ENCODE measurements at regions not wholly inside any gene's neighbourhood (a gene's known extent, or its start where the extent isn't known, plus 50 kb on each side); places are given as distances from the start of the nearest gene placed in this dataset.

DNA sequence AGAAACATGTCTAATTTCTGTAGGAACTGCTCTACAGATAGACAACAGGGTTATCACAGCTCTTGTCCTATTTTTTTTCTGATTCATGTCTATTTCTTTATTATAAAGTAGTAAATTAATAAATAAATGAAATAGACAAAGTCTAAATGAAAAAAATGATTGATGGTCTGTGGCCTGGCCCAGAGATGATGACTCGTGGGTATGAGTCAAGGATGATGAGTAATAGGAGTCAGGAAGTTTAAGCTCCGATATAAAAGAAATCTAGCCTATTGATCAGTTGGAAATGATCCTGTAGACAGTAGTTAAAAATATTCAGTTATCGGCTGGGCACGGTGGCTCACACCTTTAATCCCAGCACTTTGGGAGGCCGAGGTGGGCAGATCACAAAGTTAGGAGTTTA, 90.6 kb upstream of the RTL1 start:
- Histone ChIP-seq H2AFZ (ENCODE audit: low read depth, low read length) (no peak overlapping the region), H3K4me2 (ENCODE audit: low read length) (no peak overlapping the region), H3K36me3 (ENCODE audit: insufficient read depth, low read length) (peaks cover 16% of the 10 kb centered on the region), H3K9me3 (ENCODE audit: insufficient read depth, low read depth, low read length) (no peaks in the 10 kb centered on the region), H3K79me2 (ENCODE audit: insufficient read depth, low read length) (peaks cover 6% of the 10 kb centered on the region), H3K27ac (ENCODE audit: low read depth, low read length) (peak overlapping the region; percentile 43), H4K20me1 (ENCODE audit: insufficient read depth, low read length) (peaks cover 5% of the 10 kb centered on the region), H3K4me1 (ENCODE audit: insufficient read depth, low read length) (peaks cover 10% of the 10 kb centered on the region), H3K9ac (ENCODE audit: low read length) (no peak overlapping the region), H3K4me3 (ENCODE audit: insufficient read depth, low read depth, low read length) (no peak overlapping the region), H3K27me3 (ENCODE audit: insufficient read depth, low read length) (no peaks in the 10 kb centered on the region)
- Mint-ChIP-seq H3K9me3 (ENCODE audit: unreplicated experiment) (peaks cover 4% of the 10 kb centered on the region), H3K27me3 (ENCODE audit: low read depth, unreplicated experiment) (no peaks in the 10 kb centered on the region), H3K4me3 (ENCODE audit: unreplicated experiment) (no peak overlapping the region), H3K4me1 (ENCODE audit: low read depth, unreplicated experiment) (peaks cover 27% of the 10 kb centered on the region), H3K27ac (ENCODE audit: unreplicated experiment) (peak overlapping the region; percentile 91), H3K36me3 (ENCODE audit: low read depth, unreplicated experiment) (peaks cover 7% of the 10 kb centered on the region)
- DNase-seq (ENCODE audit: low read depth) (peak; percentile 51), FAIRE-seq (no peak)
- TF ChIP-seq, protein P1, sequence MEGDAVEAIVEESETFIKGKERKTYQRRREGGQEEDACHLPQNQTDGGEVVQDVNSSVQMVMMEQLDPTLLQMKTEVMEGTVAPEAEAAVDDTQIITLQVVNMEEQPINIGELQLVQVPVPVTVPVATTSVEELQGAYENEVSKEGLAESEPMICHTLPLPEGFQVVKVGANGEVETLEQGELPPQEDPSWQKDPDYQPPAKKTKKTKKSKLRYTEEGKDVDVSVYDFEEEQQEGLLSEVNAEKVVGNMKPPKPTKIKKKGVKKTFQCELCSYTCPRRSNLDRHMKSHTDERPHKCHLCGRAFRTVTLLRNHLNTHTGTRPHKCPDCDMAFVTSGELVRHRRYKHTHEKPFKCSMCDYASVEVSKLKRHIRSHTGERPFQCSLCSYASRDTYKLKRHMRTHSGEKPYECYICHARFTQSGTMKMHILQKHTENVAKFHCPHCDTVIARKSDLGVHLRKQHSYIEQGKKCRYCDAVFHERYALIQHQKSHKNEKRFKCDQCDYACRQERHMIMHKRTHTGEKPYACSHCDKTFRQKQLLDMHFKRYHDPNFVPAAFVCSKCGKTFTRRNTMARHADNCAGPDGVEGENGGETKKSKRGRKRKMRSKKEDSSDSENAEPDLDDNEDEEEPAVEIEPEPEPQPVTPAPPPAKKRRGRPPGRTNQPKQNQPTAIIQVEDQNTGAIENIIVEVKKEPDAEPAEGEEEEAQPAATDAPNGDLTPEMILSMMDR (IDR thresholded peaks at IDR 0.05; ENCODE audit: insufficient read depth, low read depth, low read length) = no peak
- no peak for TF ChIP-seq EZH2 (IDR thresholded peaks at IDR 0.05; ENCODE audit: insufficient read depth, low read length)

DNA sequence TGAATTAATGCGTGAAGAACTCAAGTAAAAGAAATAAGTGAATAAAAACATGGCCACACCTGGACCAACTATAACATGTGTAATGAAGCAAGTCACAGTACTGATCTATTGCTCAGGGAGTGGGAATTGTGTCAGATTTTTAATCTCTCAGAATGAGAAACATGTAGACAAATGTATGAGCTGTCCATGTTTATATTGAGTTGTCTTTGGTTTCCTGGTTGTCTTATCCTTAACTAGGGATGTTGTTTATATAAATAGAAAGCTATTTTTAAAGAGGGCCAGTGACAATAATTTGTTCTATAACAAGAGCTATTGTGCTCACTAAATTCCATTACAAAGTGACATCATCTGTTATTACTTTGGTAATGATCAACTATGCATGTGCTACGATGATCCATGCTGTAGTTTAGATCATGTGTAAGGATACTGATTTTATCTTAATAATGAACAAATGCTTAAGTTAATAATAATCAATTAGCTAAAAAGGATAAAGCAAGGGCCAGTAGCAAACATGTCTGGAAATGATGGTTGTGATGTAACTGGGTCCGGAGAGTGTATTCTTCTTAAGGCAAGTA, 91.3 kb upstream of the RTL1 start:
- Histone ChIP-seq H3K27me3 (ENCODE audit: insufficient read depth, low read length) (no peaks in the 10 kb centered on the region), H3K9me3 (ENCODE audit: insufficient read depth, low read depth, low read length) (no peaks in the 10 kb centered on the region), H3K4me1 (ENCODE audit: insufficient read depth, low read length) (peaks cover 5% of the 10 kb centered on the region), H3K27ac (ENCODE audit: low read depth, low read length) (peak overlapping the region; percentile 43), H3K79me2 (ENCODE audit: insufficient read depth, low read length) (peaks cover 6% of the 10 kb centered on the region), H3K36me3 (ENCODE audit: insufficient read depth, low read length) (peaks cover 16% of the 10 kb centered on the region), H4K20me1 (ENCODE audit: insufficient read depth, low read length) (peaks cover 5% of the 10 kb centered on the region), H2AFZ (ENCODE audit: low read depth, low read length) (no peak overlapping the region), H3K9ac (ENCODE audit: low read length) (no peak overlapping the region), H3K4me3 (ENCODE audit: insufficient read depth, low read depth, low read length) (no peak overlapping the region), H3K4me2 (ENCODE audit: low read length) (no peak overlapping the region)
- H3K27me3 Mint-ChIP-seq (ENCODE audit: low read depth, unreplicated experiment) = no peaks in the 10 kb centered on the region
- peaks cover 22% of the 10 kb centered on the region for H3K4me1 Mint-ChIP-seq (ENCODE audit: low read depth, unreplicated experiment)
- no peak for TF ChIP-seq EZH2 (IDR thresholded peaks at IDR 0.05; ENCODE audit: insufficient read depth, low read length)
- TF ChIP-seq, protein P1 (IDR thresholded peaks at IDR 0.05; ENCODE audit: insufficient read depth, low read depth, low read length) = no peak
- no peak for DNase-seq (ENCODE audit: low read depth)
- peaks cover 7% of the 10 kb centered on the region for H3K36me3 Mint-ChIP-seq (ENCODE audit: low read depth, unreplicated experiment)
- no peak for FAIRE-seq
- H3K4me3 Mint-ChIP-seq (ENCODE audit: unreplicated experiment) = no peak overlapping the region
- no peak overlapping the region for H3K27ac Mint-ChIP-seq (ENCODE audit: unreplicated experiment)
- peaks cover 4% of the 10 kb centered on the region for H3K9me3 Mint-ChIP-seq (ENCODE audit: unreplicated experiment)

DNA sequence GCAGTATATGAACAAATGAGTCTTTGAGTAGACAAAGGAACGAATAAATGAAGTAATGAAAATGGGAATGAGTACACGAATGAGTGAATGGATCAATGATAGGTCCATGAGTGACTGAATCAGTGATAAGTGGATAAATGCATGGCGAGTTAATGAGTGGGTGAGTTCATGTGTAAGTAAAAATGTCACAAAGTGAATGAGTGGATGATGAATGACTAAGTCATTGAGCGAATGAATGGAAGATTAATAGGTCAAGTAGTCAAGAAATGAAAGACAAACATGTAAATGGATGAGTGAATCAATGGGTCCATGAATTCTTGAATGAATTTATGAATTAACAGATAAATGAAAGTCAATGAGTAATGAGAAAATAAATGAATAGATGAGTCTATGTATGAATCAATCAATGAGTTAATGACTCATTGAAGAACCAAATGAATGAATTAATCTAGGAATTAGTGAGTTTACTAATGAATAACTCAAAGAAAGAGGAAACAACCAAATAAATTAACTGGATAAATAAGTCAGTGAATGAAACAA, 97.3 kb upstream of the RTL1 start:
- no peak overlapping the region for H3K27ac Mint-ChIP-seq (ENCODE audit: unreplicated experiment)
- H3K36me3 Mint-ChIP-seq (ENCODE audit: low read depth, unreplicated experiment) = peaks cover 6% of the 10 kb centered on the region
- H3K4me2 ChIP-seq (ENCODE audit: low read length) = no peak overlapping the region

More for the DNA sequence above, 97.3 kb upstream of the RTL1 start:
- H2AFZ ChIP-seq (ENCODE audit: low read depth, low read length) = no peak overlapping the region
- no peak overlapping the region for H3K9ac ChIP-seq (ENCODE audit: low read length)
- H4K20me1 ChIP-seq (ENCODE audit: insufficient read depth, low read length) = peaks cover 53% of the 10 kb centered on the region
- H3K4me3 ChIP-seq (ENCODE audit: insufficient read depth, low read depth, low read length) = no peak overlapping the region
- no peak for TF ChIP-seq EZH2 (IDR thresholded peaks at IDR 0.05; ENCODE audit: insufficient read depth, low read length)
- TF ChIP-seq, protein P1 (IDR thresholded peaks at IDR 0.05; ENCODE audit: insufficient read depth, low read depth, low read length) = no peak
- DNase-seq (ENCODE audit: low read depth) (peak; percentile 34), FAIRE-seq (no peak)
- peaks cover 8% of the 10 kb centered on the region for H3K36me3 ChIP-seq (ENCODE audit: insufficient read depth, low read length)
- Mint-ChIP-seq H3K4me1 (ENCODE audit: low read depth, unreplicated experiment) (peaks cover 19% of the 10 kb centered on the region), H3K9me3 (ENCODE audit: unreplicated experiment) (peaks cover 11% of the 10 kb centered on the region), H3K4me3 (ENCODE audit: unreplicated experiment) (no peak overlapping the region), H3K27me3 (ENCODE audit: low read depth, unreplicated experiment) (no peaks in the 10 kb centered on the region)
- H3K27me3 ChIP-seq (ENCODE audit: insufficient read depth, low read length) = no peaks in the 10 kb centered on the region
- peaks cover 22% of the 10 kb centered on the region for H3K79me2 ChIP-seq (ENCODE audit: insufficient read depth, low read length)
- peaks cover 23% of the 10 kb centered on the region for H3K4me1 ChIP-seq (ENCODE audit: insufficient read depth, low read length)
- peak overlapping the region; percentile 57 for H3K27ac ChIP-seq (ENCODE audit: low read depth, low read length)
- H3K9me3 ChIP-seq (ENCODE audit: insufficient read depth, low read depth, low read length) = no peaks in the 10 kb centered on the region

Data from astrocyte (in vitro differentiated cells and primary cell).